H1 (cell line): ENCODE measurements at regions not wholly inside any gene's neighbourhood (a gene's known extent, or its start where the extent isn't known, plus 50 kb on each side); places are given as distances from the start of the nearest gene placed in this dataset.
A peak's percentile ranks its signal among the peaks of the same experiment; 100 is the strongest.

Experiments
- CTCF ChIA-PET: fragments of 300-600 bp; sonication (Branson Sonifier 250); formaldehyde crosslinking; loops from one replicate; lab custom pipeline; 2021; ENCODE audit not compliant: partially characterized antibody; lab: Charles Lee
- POLR2A ChIA-PET: fragments of 300-600 bp; sonication (Branson Sonifier 250); formaldehyde crosslinking; loops from one replicate; lab custom pipeline; 2021; ENCODE audit warnings: inconsistent platforms; ENCODE audit not compliant: partially characterized antibody; lab: Charles Lee
- DNase-seq, 2 experiments: peaks; one replicate each; pipeline versions ENCODE4 v3.0.0 to v3.0.0-alpha.2; 2010 to 2022; ENCODE audit warnings: low spot score in 2 of 2, low read depth in 1 of 2, mixed read lengths in 1 of 2
- FAIRE-seq: peaks from 2 replicates; lab custom pipeline; 2011; peaks lifted over from hg19 to GRCh38; lab: Jason Lieb, UNC
- H2AFZ ChIP-seq: 2 replicates; pipeline ENCODE4 v1.8.1; 2012; ENCODE audit warnings: low read length, inconsistent platforms
- H2AK5ac ChIP-seq: 2 replicates; pipeline ENCODE4 v1.6.1; 2013; ENCODE audit warnings: low read depth, low read length
- H2BK120ac ChIP-seq: replicated peaks from 2 replicates; pipeline ENCODE3; 2013; ENCODE audit warnings: low read depth, low read length, inconsistent platforms
- H2BK12ac ChIP-seq: 2 replicates; pipeline ENCODE4 v1.6.1; 2013; ENCODE audit warnings: low read depth, low read length
- H2BK15ac ChIP-seq: 2 replicates; pipeline ENCODE4 v1.6.1; 2013; ENCODE audit warnings: low read length
- H2BK20ac ChIP-seq: 2 replicates; pipeline ENCODE4 v1.6.1; 2013; ENCODE audit warnings: low read length
- H2BK5ac ChIP-seq: 2 replicates; pipeline ENCODE4 v1.6.1; 2013; ENCODE audit warnings: low read depth, low read length
- H3K14ac ChIP-seq: 2 replicates; pipeline ENCODE4 v1.6.1; 2013; ENCODE audit warnings: inconsistent platforms; ENCODE audit not compliant: insufficient read length
- H3K18ac ChIP-seq: 2 replicates; pipeline ENCODE4 v1.6.1; 2013; ENCODE audit warnings: low read length; ENCODE audit errors: extremely low read depth
- H3K23ac ChIP-seq: 2 replicates; pipeline ENCODE4 v1.6.1; 2013; ENCODE audit warnings: inconsistent platforms; ENCODE audit not compliant: insufficient read length
- H3K23me2 ChIP-seq: 2 replicates; pipeline ENCODE4 v1.6.1; 2013; ENCODE audit warnings: low read depth, low read length
- H3K27ac ChIP-seq: 2 replicates; pipeline ENCODE4 v1.6.1; 2011; ENCODE audit warnings: low read depth, low read length, inconsistent platforms
- H3K27me3 ChIP-seq, 4 experiments: replicated peaks in 1 of 4; 1 replicate in 1 of 4; 2 replicates in 3 of 4; pipeline versions ENCODE4 v1.6.1 to v1.8.1; 2011 to 2013; ENCODE audit warnings: low read length in 3 of 4, mild to moderate bottlenecking in 3 of 4, inconsistent platforms in 2 of 4, mixed read lengths in 2 of 4, moderate library complexity in 1 of 4; ENCODE audit not compliant: control insufficient read depth in 3 of 4, insufficient read depth in 3 of 4; ENCODE audit errors: extremely low read depth in 1 of 4
- H3K36me3 ChIP-seq, 4 experiments: 2 replicates each; pipeline versions ENCODE4 v1.6.1 to v1.8.1; 2011 to 2013; ENCODE audit warnings: mild to moderate bottlenecking in 4 of 4, low read length in 3 of 4, moderate library complexity in 2 of 4, control low read depth in 1 of 4, inconsistent platforms in 1 of 4; ENCODE audit not compliant: insufficient read depth in 4 of 4, control insufficient read depth in 2 of 4
- H3K4ac ChIP-seq: replicated peaks from 2 replicates; pipeline ENCODE3; 2013; ENCODE audit warnings: low read length, low read depth, mixed read lengths, inconsistent platforms; ENCODE audit not compliant: insufficient read length
- H3K4me1 ChIP-seq, 4 experiments: replicated peaks in 1 of 4; 1 replicate in 1 of 4; 2 replicates in 3 of 4; pipeline versions ENCODE4 v1.6.1 to v1.8.1; 2011 to 2013; ENCODE audit warnings: low read length in 3 of 4, inconsistent platforms in 2 of 4, mixed read lengths in 1 of 4; ENCODE audit not compliant: insufficient read depth in 4 of 4, control insufficient read depth in 3 of 4
- H3K4me2 ChIP-seq, 2 experiments: 2 replicates each; pipeline versions ENCODE4 v1.6.1 to v1.8.1; 2011 to 2013; ENCODE audit warnings: low read depth in 2 of 2, low read length in 2 of 2, control low read depth in 1 of 2, inconsistent platforms in 1 of 2, mild to moderate bottlenecking in 1 of 2; ENCODE audit not compliant: insufficient read depth in 1 of 2
- H3K4me3 ChIP-seq, 4 experiments: fragments of 200-600, 300-600 bp in 1 of 4; sonication (generic), shearing (Covaris generic), sonication (Bioruptor Twin) in 1 of 4; 2 replicates each; pipeline versions ENCODE4 v1.5.1 to v1.8.1; 2011 to 2016; ENCODE audit warnings: low read length in 4 of 4, low read depth in 3 of 4, control low read depth in 2 of 4, inconsistent platforms in 2 of 4, mild to moderate bottlenecking in 2 of 4, mixed read lengths in 1 of 4, moderate library complexity in 1 of 4; ENCODE audit not compliant: insufficient read depth in 2 of 4; ENCODE audit errors: extremely low read depth in 1 of 4
- H3K56ac ChIP-seq: replicated peaks from 2 replicates; pipeline ENCODE3; 2013; ENCODE audit warnings: low read depth, mild to moderate bottlenecking, mixed read lengths, low read length, inconsistent platforms; ENCODE audit not compliant: insufficient read length
- H3K79me1 ChIP-seq: 2 replicates; pipeline ENCODE4 v1.6.1; 2013; ENCODE audit warnings: low read depth, low read length, control low read depth
- H3K79me2 ChIP-seq, 2 experiments: 2 replicates each; pipeline versions ENCODE4 v1.6.1 to v1.8.1; 2012 to 2013; ENCODE audit warnings: low read length in 2 of 2, mild to moderate bottlenecking in 2 of 2, inconsistent platforms in 1 of 2; ENCODE audit not compliant: insufficient read depth in 2 of 2, control insufficient read depth in 1 of 2
- H3K9ac ChIP-seq, 4 experiments: replicated peaks in 1 of 4; 1 replicate in 1 of 4; 2 replicates in 3 of 4; pipeline versions ENCODE4 v1.6.1 to v1.8.1; 2011 to 2013; ENCODE audit warnings: low read depth in 3 of 4, low read length in 3 of 4, control low read depth in 2 of 4, mild to moderate bottlenecking in 2 of 4, moderate library complexity in 2 of 4, inconsistent platforms in 1 of 4; ENCODE audit errors: extremely low read depth in 1 of 4
- H3K9me3 ChIP-seq, 2 experiments: 2 replicates each; pipeline versions ENCODE4 v1.6.1 to v1.8.1; 2012 to 2013; ENCODE audit warnings: mild to moderate bottlenecking in 2 of 2, moderate library complexity in 2 of 2, control low read depth in 1 of 2, inconsistent platforms in 1 of 2, low read depth in 1 of 2, low read length in 1 of 2, mixed read lengths in 1 of 2; ENCODE audit not compliant: insufficient read depth in 2 of 2
- H4K20me1 ChIP-seq, 2 experiments: replicated peaks in 1 of 2; 2 replicates each; pipeline versions ENCODE3 to v1.8.1; 2011 to 2013; ENCODE audit warnings: inconsistent platforms in 2 of 2, low read length in 2 of 2, mild to moderate bottlenecking in 1 of 2; ENCODE audit not compliant: insufficient read depth in 2 of 2, control insufficient read depth in 1 of 2
- H4K5ac ChIP-seq: 2 replicates; pipeline ENCODE4 v1.6.1; 2013; ENCODE audit warnings: low read length, low read depth, mixed read lengths, inconsistent platforms; ENCODE audit not compliant: insufficient read length
- H4K8ac ChIP-seq: 2 replicates; pipeline ENCODE4 v1.8.0; 2013; ENCODE audit warnings: mild to moderate bottlenecking, moderate library complexity, low read length, inconsistent platforms; ENCODE audit not compliant: insufficient read depth; ENCODE audit errors: extremely low read depth
- H4K91ac ChIP-seq: replicated peaks from 2 replicates; pipeline ENCODE3; 2013; ENCODE audit warnings: low read length, mixed read lengths, inconsistent platforms; ENCODE audit not compliant: insufficient read length
- HDAC6 ChIP-seq: IDR thresholded peaks from one replicate; pipeline ENCODE4 v1.7.1; 2012; ENCODE audit warnings: low read depth, mild to moderate bottlenecking, inconsistent platforms, low read length, moderate library complexity
- TEAD4 ChIP-seq: IDR thresholded peaks from 2 replicates; pipeline ENCODE4 v1.6.1; 2012; ENCODE audit warnings: low read depth, low read length, inconsistent platforms, mixed read lengths
- WGBS, 2 experiments: shearing (Covaris generic) in 1 of 2; methylation state at CpG; one replicate each; pipeline versions ENCODE4 v1.1.6 to v1.1.7; 2013 to 2015; ENCODE audit warnings: low lambda C conversion rate in 2 of 2, mixed read lengths in 2 of 2, inconsistent platforms in 1 of 2, low coverage in 1 of 2, missing lambda C conversion rate in 1 of 2; ENCODE audit not compliant: insufficient replicate concordance in 2 of 2, insufficient coverage in 1 of 2, insufficient read length in 1 of 2; ENCODE audit errors: extremely low coverage in 1 of 2, missing lambda C conversion rate in 1 of 2; 5-methylcytosine and 5-hydroxymethylcytosine counted together

GRCh38 chr16:5374184-5374583 is 276.6 kb upstream of the EEF2KMT start:
- no peak for DNase-seq
- Histone ChIP-seq H4K20me1 (no peaks in the 10 kb centered on the region), H4K91ac (no peak overlapping the region), H4K5ac (no peak overlapping the region), H3K4me1 (peaks cover 0 to 3% (median 0%) of the 10 kb centered on the region in 4 experiments; a peak in 1 of 7 replicates)
- POLR2A ChIA-PET, result no interaction called here
- TF ChIP-seq TEAD4 (0 out of 2 replicates have a peak, but pooled peaks have one; percentile 31), HDAC6 (no peak)
- TF ChIP-seq, all 59 proteins: peak for 1
- H2BK20ac ChIP-seq, result no peak overlapping the region
- no peak overlapping the region for H3K27ac ChIP-seq
- H3K18ac ChIP-seq, result no peak overlapping the region
- no peak overlapping the region for H2BK15ac ChIP-seq
- CTCF ChIA-PET, result interaction anchor here (0.6 kb wide), 1 partner anchor 11 kb away, joined by 3 read pairs; no protein-coding TSS in a partner anchor
- H3K56ac ChIP-seq, result no peak overlapping the region
- no peak overlapping the region for H2AFZ ChIP-seq
- H3K23me2 ChIP-seq, result no peaks in the 10 kb centered on the region; the same call in 1 of the 2 replicates
- H3K9ac ChIP-seq, result no peak overlapping the region
- 92% methylated on average over 4 of the region's 4 CpGs; no CpG with 5 or more reads in 1 of the 2 experiments for WGBS, 2 experiments
- no peaks in the 10 kb centered on the region for H3K9me3 ChIP-seq
- no peak for FAIRE-seq
- no peak overlapping the region for H3K4me2 ChIP-seq
- H2AK5ac ChIP-seq, result no peak overlapping the region
- no peak overlapping the region for H3K14ac ChIP-seq
- no peak overlapping the region for H2BK12ac ChIP-seq
- H2BK5ac ChIP-seq, result no peak overlapping the region
- no peaks in the 10 kb centered on the region for H3K79me1 ChIP-seq
- H3K27me3 ChIP-seq, result no peaks in the 10 kb centered on the region
- no peak overlapping the region for H2BK120ac ChIP-seq
- no peak overlapping the region for H3K23ac ChIP-seq
- no peaks in the 10 kb centered on the region for H3K79me2 ChIP-seq
- H4K8ac ChIP-seq, result no peak overlapping the region
- H3K4me3 ChIP-seq, result no peak overlapping the region
- no peaks in the 10 kb centered on the region for H3K36me3 ChIP-seq
- H3K4ac ChIP-seq, result no peak overlapping the region
